Endothelial cell of umbilical vein (primary cell): ENCODE measurements at regions not wholly inside any gene's neighbourhood (a gene's known extent, or its start where the extent isn't known, plus 50 kb on each side); places are given as distances from the start of the nearest gene placed in this dataset.

Source experiments
- BruUV-seq: library from RNA; stranded (reverse); fragments of 400-500 nt; replicated peaks from 2 replicates; lab custom pipeline; 2021; lab: Mats Ljungman, UMichigan
- CTCF ChIA-PET: fragments of 300-600, 350-600 bp; sonication (Branson Sonifier 250); formaldehyde crosslinking; loops from one replicate; lab custom pipeline; 2021; ENCODE audit warnings: antibody characterized with exemption, inconsistent platforms; lab: Charles Lee
- POLR2A ChIA-PET: fragments of 300-600, 350-600 bp; sonication (Branson Sonifier 250); formaldehyde crosslinking; loops from one replicate; lab custom pipeline; 2021; ENCODE audit warnings: antibody characterized with exemption, inconsistent platforms; lab: Charles Lee
- DNase-seq: peaks from one replicate; pipeline ENCODE4 v3.0.0-alpha.2; 2011; ENCODE audit warnings: low read depth, low spot score
- FAIRE-seq: peaks from 2 replicates; lab custom pipeline; 2011; peaks lifted over from hg19 to GRCh38; lab: Jason Lieb, UNC
- H2AFZ ChIP-seq: 2 replicates; pipeline ENCODE4 v1.6.0; 2012; ENCODE audit warnings: low read depth, low read length, control low read depth, inconsistent platforms
- H3K27ac ChIP-seq: 2 replicates; pipeline ENCODE4 v1.5.1; 2011; ENCODE audit warnings: low read depth, mild to moderate bottlenecking, control low read depth, low read length, moderate library complexity; ENCODE audit not compliant: insufficient read depth
- H3K27me3 ChIP-seq, 2 experiments: 2 replicates each; pipeline versions ENCODE4 v1.6.0 to v1.6.1; 2011; ENCODE audit warnings: low read length in 2 of 2, mixed read lengths in 1 of 2; ENCODE audit not compliant: control insufficient read depth in 2 of 2, insufficient read depth in 2 of 2
- H3K36me3 ChIP-seq, 2 experiments: 2 replicates in 1 of 2; 3 replicates in 1 of 2; pipeline ENCODE4 v1.5.1; 2011; ENCODE audit warnings: low read length in 2 of 2, mild to moderate bottlenecking in 1 of 2, moderate library complexity in 1 of 2; ENCODE audit not compliant: control insufficient read depth in 2 of 2, insufficient read depth in 2 of 2; ENCODE audit errors: extremely low read depth in 1 of 2
- H3K4me1 ChIP-seq: 3 replicates; pipeline ENCODE4 v1.5.1; 2011; ENCODE audit warnings: mild to moderate bottlenecking, low read length; ENCODE audit not compliant: control insufficient read depth, insufficient read depth; ENCODE audit errors: extremely low read depth
- H3K4me2 ChIP-seq: 2 replicates; pipeline ENCODE4 v1.6.1; 2011; ENCODE audit warnings: low read length, control low read depth, mixed read lengths; ENCODE audit not compliant: insufficient read depth
- H3K4me3 ChIP-seq, 3 experiments: fragments of 200-600 bp in 1 of 3; sonication (generic), shearing (Covaris generic) in 1 of 3; replicated peaks in 1 of 3; 2 replicates each; pipeline ENCODE4 v1.5.1; 2011 to 2016; ENCODE audit warnings: control low read depth in 3 of 3, low read length in 3 of 3, mild to moderate bottlenecking in 2 of 3, inconsistent platforms in 1 of 3, low read depth in 1 of 3, moderate library complexity in 1 of 3; ENCODE audit not compliant: insufficient read depth in 1 of 3
- H3K79me2 ChIP-seq: 2 replicates; pipeline ENCODE4 v1.6.0; 2012; ENCODE audit warnings: low read length, inconsistent platforms; ENCODE audit not compliant: control insufficient read depth, insufficient read depth
- H3K9ac ChIP-seq: replicated peaks from 2 replicates; pipeline ENCODE3; 2011; ENCODE audit warnings: low read length, control low read depth; ENCODE audit not compliant: insufficient read depth; ENCODE audit errors: extremely low read depth
- H3K9me1 ChIP-seq: replicated peaks from 3 replicates; pipeline ENCODE4 v1.6.0; 2011; ENCODE audit warnings: mild to moderate bottlenecking, low read length; ENCODE audit not compliant: control insufficient read depth, insufficient read depth; ENCODE audit errors: extremely low read depth
- H3K9me3 ChIP-seq: replicated peaks from 2 replicates; pipeline ENCODE4 v1.5.1; 2012; ENCODE audit warnings: low read length, inconsistent platforms; ENCODE audit not compliant: control insufficient read depth, insufficient read depth
- H4K20me1 ChIP-seq: replicated peaks from 2 replicates; pipeline ENCODE3; 2011; ENCODE audit warnings: mild to moderate bottlenecking, low read length; ENCODE audit not compliant: control insufficient read depth, insufficient read depth; ENCODE audit errors: extremely low read depth
- EZH2 ChIP-seq: IDR thresholded peaks from 2 replicates; pipeline ENCODE4 v1.6.1; 2012; ENCODE audit warnings: borderline replicate concordance, low read depth, mild to moderate bottlenecking, moderate library complexity, low read length, inconsistent platforms; ENCODE audit not compliant: severe bottlenecking
- FOS ChIP-seq: IDR thresholded peaks from 2 replicates; pipeline ENCODE4 v1.6.1; 2011; ENCODE audit warnings: mild to moderate bottlenecking, low read length, moderate library complexity, borderline replicate concordance; ENCODE audit not compliant: insufficient read depth
- GATA2 ChIP-seq: IDR thresholded peaks from 2 replicates; pipeline ENCODE4 v1.7.0; 2011; ENCODE audit warnings: low read depth, mild to moderate bottlenecking, moderate library complexity, mixed read lengths, low read length; ENCODE audit not compliant: insufficient read length, insufficient read depth
- JUN ChIP-seq: IDR thresholded peaks from 2 replicates; pipeline ENCODE4 v1.6.1; 2011; ENCODE audit warnings: borderline replicate concordance, low read depth; ENCODE audit not compliant: insufficient read length, insufficient read depth
- MAX ChIP-seq: IDR thresholded peaks from 2 replicates; pipeline ENCODE4 v1.6.1; 2011; ENCODE audit not compliant: insufficient read depth, insufficient read length
- POLR2A ChIP-seq: IDR thresholded peaks from 2 replicates; pipeline ENCODE4 v1.6.1; 2012; ENCODE audit warnings: low read depth, mild to moderate bottlenecking, control low read depth, low read length
- POLR2AphosphoS5 ChIP-seq: IDR thresholded peaks from 2 replicates; pipeline ENCODE4 v1.6.1; 2012; ENCODE audit warnings: low read depth, mild to moderate bottlenecking, control low read depth, low read length, moderate library complexity; ENCODE audit not compliant: insufficient read depth
- dilution Hi-C: fragments of 300-500 bp; cut with MboI; formaldehyde crosslinking; loops from one replicate; pipeline ENCODE4 v1.15.0; 2019; ENCODE audit warnings: low sequenced_read_pairs; ENCODE audit not compliant: extremely low pct_ligation_motif_present
- intact Hi-C: fragments of 100-400 bp; cut with micrococcal nuclease; formaldehyde crosslinking; loops from one replicate; pipeline ENCODE4 v1.10.0; 2022
- TF ChIP-seq, protein P1 (sequence below), 2 donors: IDR thresholded peaks; 1 replicate in 1 of 2; 2 replicates in 1 of 2; pipeline ENCODE4 v1.5.1; 2011; ENCODE audit warnings: low read length in 2 of 2, mild to moderate bottlenecking in 2 of 2, moderate library complexity in 2 of 2, control low read depth in 1 of 2, inconsistent platforms in 1 of 2, low read depth in 1 of 2; ENCODE audit not compliant: insufficient read depth in 1 of 2; ENCODE audit errors: extremely low read depth in 1 of 2

GRCh38 chrX:42484233-42484632 lies 293.7 kb downstream of the PPP1R2C start:
- Histone ChIP-seq H3K4me3 (no peak overlapping the region), H3K79me2 (no peaks in the 10 kb centered on the region), H3K9me1 (no peaks in the 10 kb centered on the region), H3K9me3 (no peaks in the 10 kb centered on the region), H3K27ac (no peak overlapping the region), H3K27me3 (no peaks in the 10 kb centered on the region), H4K20me1 (no peaks in the 10 kb centered on the region), H3K4me1 (no peaks in the 10 kb centered on the region), H3K9ac (no peak overlapping the region), H3K36me3 (no peaks in the 10 kb centered on the region), H3K4me2 (no peak overlapping the region), H2AFZ (no peak overlapping the region)
- CTCF ChIA-PET = no interaction called here
- BruUV-seq = no TSS peak
- DNase-seq (no peak), FAIRE-seq (no peak)
- POLR2A ChIA-PET = no interaction called here
- dilution Hi-C loops (no loop called here), intact Hi-C loops (no loop called here)
- TF ChIP-seq EZH2 (no peak), POLR2AphosphoS5 (no peak), FOS (no peak), MAX (no peak), GATA2 (no peak), JUN (no peak), POLR2A (no peak)
- TF ChIP-seq, protein P1, sequence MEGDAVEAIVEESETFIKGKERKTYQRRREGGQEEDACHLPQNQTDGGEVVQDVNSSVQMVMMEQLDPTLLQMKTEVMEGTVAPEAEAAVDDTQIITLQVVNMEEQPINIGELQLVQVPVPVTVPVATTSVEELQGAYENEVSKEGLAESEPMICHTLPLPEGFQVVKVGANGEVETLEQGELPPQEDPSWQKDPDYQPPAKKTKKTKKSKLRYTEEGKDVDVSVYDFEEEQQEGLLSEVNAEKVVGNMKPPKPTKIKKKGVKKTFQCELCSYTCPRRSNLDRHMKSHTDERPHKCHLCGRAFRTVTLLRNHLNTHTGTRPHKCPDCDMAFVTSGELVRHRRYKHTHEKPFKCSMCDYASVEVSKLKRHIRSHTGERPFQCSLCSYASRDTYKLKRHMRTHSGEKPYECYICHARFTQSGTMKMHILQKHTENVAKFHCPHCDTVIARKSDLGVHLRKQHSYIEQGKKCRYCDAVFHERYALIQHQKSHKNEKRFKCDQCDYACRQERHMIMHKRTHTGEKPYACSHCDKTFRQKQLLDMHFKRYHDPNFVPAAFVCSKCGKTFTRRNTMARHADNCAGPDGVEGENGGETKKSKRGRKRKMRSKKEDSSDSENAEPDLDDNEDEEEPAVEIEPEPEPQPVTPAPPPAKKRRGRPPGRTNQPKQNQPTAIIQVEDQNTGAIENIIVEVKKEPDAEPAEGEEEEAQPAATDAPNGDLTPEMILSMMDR (IDR thresholded peaks at IDR 0.05; ENCODE audit: extremely low read depth in 1 of 2, insufficient read depth in 1 of 2, low read depth in 1 of 2, low read length in 2 of 2) = no peak
